ENCODE measurements at regions not wholly inside any gene's neighbourhood (a gene's known extent, or its start where the extent isn't known, plus 50 kb on each side); places are given as distances from the start of the nearest gene placed in this dataset.

DNA sequence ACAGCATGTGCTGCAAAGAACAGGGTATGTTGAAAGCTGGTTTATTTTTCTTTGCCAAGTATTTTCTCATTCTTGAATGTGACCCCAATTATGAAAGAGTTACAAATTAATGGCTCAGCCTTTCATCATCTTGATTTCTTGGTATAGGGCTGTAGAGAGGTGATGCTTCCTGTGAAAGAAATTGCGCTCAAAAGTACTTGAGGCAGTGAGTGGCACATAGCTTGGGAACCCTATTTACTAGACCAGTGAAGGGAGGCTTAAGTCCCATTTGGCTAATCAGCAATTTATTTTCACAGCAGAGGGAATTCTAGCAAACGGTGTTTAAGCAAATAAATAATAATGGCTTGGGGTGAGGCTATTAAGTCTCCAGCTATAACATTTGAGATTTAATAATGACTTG lies 153.9 kb upstream of the MIS18BP1 start:
- no peaks in the 10 kb centered on the region for H3K27me3 ChIP-seq (replicated peaks; ENCODE audit: insufficient read depth, low read length)

DNA sequence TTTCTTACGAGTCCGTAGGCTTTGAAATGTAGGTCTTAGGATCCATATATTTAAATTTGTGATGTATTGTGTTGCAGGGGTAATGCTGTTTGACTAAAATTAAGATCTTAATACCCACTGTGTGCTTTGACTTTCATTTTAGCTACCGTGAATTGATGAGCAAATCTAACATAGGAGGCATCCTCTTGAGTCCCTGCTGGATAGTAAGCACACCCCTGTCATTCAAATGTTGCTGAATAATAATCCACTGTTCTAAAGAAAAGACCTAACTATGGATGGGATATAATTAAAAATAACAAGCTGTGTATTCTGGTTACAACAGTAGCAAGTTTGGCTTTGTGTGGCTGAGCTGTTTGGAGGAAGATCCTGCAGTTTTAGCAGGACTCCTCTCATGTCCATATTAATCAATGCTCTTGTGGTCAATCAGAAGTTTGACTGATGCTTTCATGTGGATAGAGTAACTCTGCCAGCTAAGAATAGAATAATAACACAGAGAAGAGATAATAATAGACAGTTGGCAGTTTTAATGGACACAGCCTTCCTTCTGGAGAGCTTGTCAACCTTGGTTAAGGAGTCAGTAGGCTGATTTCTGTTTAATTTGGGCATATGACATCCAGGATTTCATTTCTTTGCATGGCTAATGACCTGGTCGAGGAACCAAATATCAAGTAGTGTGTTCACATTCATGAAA lies 148.1 kb upstream of the MIS18BP1 start:
- Histone ChIP-seq H3K27ac (ENCODE audit: low read length) (no peak overlapping the region), H4K20me1 (ENCODE audit: insufficient read depth, low read length) (no peaks in the 10 kb centered on the region), H3K79me2 (ENCODE audit: low read length) (no peaks in the 10 kb centered on the region), H3K27me3 (replicated peaks; ENCODE audit: insufficient read depth, low read length) (no peaks in the 10 kb centered on the region), H3K9me3 (replicated peaks; ENCODE audit: insufficient read depth, low read length) (no peaks in the 10 kb centered on the region), H3K4me2 (ENCODE audit: low read depth, low read length) (no peak overlapping the region), H3K9ac (ENCODE audit: low read length) (no peak overlapping the region), H3K36me3 (replicated peaks; ENCODE audit: insufficient read depth, low read length) (no peaks in the 10 kb centered on the region), H3K9me2 (replicated peaks; ENCODE audit: insufficient read depth, low read length) (no peaks in the 10 kb centered on the region), H3K4me3 (ENCODE audit: low read length) (no peak overlapping the region), H3K4me1 (ENCODE audit: low read length) (no peaks in the 10 kb centered on the region), H3F3A (ENCODE audit: insufficient read depth, low read length) (no peaks in the 10 kb centered on the region), H2AFZ (ENCODE audit: low read length) (no peak overlapping the region)
- no peak for DNase-seq
- TF ChIP-seq EZH2 (optimal IDR thresholded peaks at IDR 0.05; ENCODE audit: low read depth, low read length) (no peak), EZH2phosphoT487 (IDR thresholded peaks at IDR 0.05; ENCODE audit: low read length) (no peak)
- TF ChIP-seq, protein P1, sequence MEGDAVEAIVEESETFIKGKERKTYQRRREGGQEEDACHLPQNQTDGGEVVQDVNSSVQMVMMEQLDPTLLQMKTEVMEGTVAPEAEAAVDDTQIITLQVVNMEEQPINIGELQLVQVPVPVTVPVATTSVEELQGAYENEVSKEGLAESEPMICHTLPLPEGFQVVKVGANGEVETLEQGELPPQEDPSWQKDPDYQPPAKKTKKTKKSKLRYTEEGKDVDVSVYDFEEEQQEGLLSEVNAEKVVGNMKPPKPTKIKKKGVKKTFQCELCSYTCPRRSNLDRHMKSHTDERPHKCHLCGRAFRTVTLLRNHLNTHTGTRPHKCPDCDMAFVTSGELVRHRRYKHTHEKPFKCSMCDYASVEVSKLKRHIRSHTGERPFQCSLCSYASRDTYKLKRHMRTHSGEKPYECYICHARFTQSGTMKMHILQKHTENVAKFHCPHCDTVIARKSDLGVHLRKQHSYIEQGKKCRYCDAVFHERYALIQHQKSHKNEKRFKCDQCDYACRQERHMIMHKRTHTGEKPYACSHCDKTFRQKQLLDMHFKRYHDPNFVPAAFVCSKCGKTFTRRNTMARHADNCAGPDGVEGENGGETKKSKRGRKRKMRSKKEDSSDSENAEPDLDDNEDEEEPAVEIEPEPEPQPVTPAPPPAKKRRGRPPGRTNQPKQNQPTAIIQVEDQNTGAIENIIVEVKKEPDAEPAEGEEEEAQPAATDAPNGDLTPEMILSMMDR (IDR thresholded peaks at IDR 0.05; ENCODE audit: low read length): no peak

More for the DNA sequence above, 153.9 kb upstream of the MIS18BP1 start:
- H3K4me1 ChIP-seq (ENCODE audit: low read length): no peaks in the 10 kb centered on the region
- H2AFZ ChIP-seq (ENCODE audit: low read length): no peak overlapping the region
- no peaks in the 10 kb centered on the region for H3K79me2 ChIP-seq (ENCODE audit: low read length)
- no peak overlapping the region for H3K27ac ChIP-seq (ENCODE audit: low read length)
- H3K9ac ChIP-seq (ENCODE audit: low read length): no peak overlapping the region
- no peak overlapping the region for H3K4me3 ChIP-seq (ENCODE audit: low read length)
- no peak overlapping the region for H3K4me2 ChIP-seq (ENCODE audit: low read depth, low read length)
- no peaks in the 10 kb centered on the region for H4K20me1 ChIP-seq (ENCODE audit: insufficient read depth, low read length)
- H3K36me3 ChIP-seq (replicated peaks; ENCODE audit: insufficient read depth, low read length): no peaks in the 10 kb centered on the region
- TF ChIP-seq, protein P1 (IDR thresholded peaks at IDR 0.05; ENCODE audit: low read length): no peak
- TF ChIP-seq EZH2 (optimal IDR thresholded peaks at IDR 0.05; ENCODE audit: low read depth, low read length) (no peak), EZH2phosphoT487 (IDR thresholded peaks at IDR 0.05; ENCODE audit: low read length) (no peak)
- H3K9me3 ChIP-seq (replicated peaks; ENCODE audit: insufficient read depth, low read length): no peaks in the 10 kb centered on the region
- H3K9me2 ChIP-seq (replicated peaks; ENCODE audit: insufficient read depth, low read length): no peaks in the 10 kb centered on the region
- DNase-seq: no peak
- no peaks in the 10 kb centered on the region for H3F3A ChIP-seq (ENCODE audit: insufficient read depth, low read length)

DNA sequence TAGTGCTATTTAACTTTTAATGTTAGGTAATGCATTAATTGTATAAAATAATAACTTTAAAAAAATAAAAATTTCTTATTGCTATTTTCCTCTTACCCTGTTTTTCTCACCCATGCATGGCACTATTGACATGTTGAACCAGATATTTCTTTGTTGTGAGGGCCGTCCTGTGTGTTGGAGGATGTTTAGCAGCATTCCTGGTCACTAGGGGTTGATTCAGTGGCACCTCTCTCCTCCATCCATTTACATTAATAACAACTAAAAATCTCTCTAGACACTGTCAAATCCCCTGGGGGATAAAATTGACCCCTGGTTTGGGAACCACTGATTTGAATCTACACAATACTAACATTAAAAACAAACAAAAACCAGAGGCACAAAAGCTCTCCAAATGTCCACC lies 147.5 kb upstream of the MIS18BP1 start:
- no peaks in the 10 kb centered on the region for H3K9me2 ChIP-seq (replicated peaks; ENCODE audit: insufficient read depth, low read length)
- no peak overlapping the region for H3K4me2 ChIP-seq (ENCODE audit: low read depth, low read length)
- no peak overlapping the region for H3K4me3 ChIP-seq (ENCODE audit: low read length)
- no peaks in the 10 kb centered on the region for H3K36me3 ChIP-seq (replicated peaks; ENCODE audit: insufficient read depth, low read length)
- no peak overlapping the region for H3K9ac ChIP-seq (ENCODE audit: low read length)
- H3K4me1 ChIP-seq (ENCODE audit: low read length): no peaks in the 10 kb centered on the region
- H3K9me3 ChIP-seq (replicated peaks; ENCODE audit: insufficient read depth, low read length): no peaks in the 10 kb centered on the region
- H3K79me2 ChIP-seq (ENCODE audit: low read length): no peaks in the 10 kb centered on the region
- no peak overlapping the region for H3K27ac ChIP-seq (ENCODE audit: low read length)
- TF ChIP-seq, protein P1 (IDR thresholded peaks at IDR 0.05; ENCODE audit: low read length): no peak
- TF ChIP-seq EZH2 (optimal IDR thresholded peaks at IDR 0.05; ENCODE audit: low read depth, low read length): no peak
- TF ChIP-seq EZH2phosphoT487 (IDR thresholded peaks at IDR 0.05; ENCODE audit: low read length): no peak
- H3K27me3 ChIP-seq (replicated peaks; ENCODE audit: insufficient read depth, low read length): no peaks in the 10 kb centered on the region
- H2AFZ ChIP-seq (ENCODE audit: low read length): no peak overlapping the region
- DNase-seq: no peak
- no peaks in the 10 kb centered on the region for H3F3A ChIP-seq (ENCODE audit: insufficient read depth, low read length)
- H4K20me1 ChIP-seq (ENCODE audit: insufficient read depth, low read length): no peaks in the 10 kb centered on the region

All from MM.1S (cell line).